H54 (cell line): ENCODE measurements at regions not wholly inside any gene's neighbourhood (a gene's known extent, or its start where the extent isn't known, plus 50 kb on each side); places are given as distances from the start of the nearest gene placed in this dataset.

Experiments used
- DNase-seq: peaks from one replicate; pipeline ENCODE4 v3.0.0; 2011; ENCODE audit warnings: low spot score, mixed read lengths; ENCODE audit not compliant: insufficient read length
- FAIRE-seq: peaks from 3 replicates; lab custom pipeline; 2011; peaks lifted over from hg19 to GRCh38; lab: Jason Lieb, UNC
- POLR2A ChIP-seq: IDR thresholded peaks from 2 replicates; pipeline ENCODE4 v1.6.1; 2011; ENCODE audit warnings: low read depth, mild to moderate bottlenecking, low read length

GRCh38 chr2:128421861-128422311 is 103.2 kb upstream of the HS6ST1 start:
- FAIRE-seq (no peak), DNase-seq (no peak)
- TF ChIP-seq POLR2A = no peak

GRCh38 chr2:128422571-128422970 is 103.9 kb upstream of the HS6ST1 start:
- FAIRE-seq = no peak
- DNase-seq = no peak
- TF ChIP-seq POLR2A = no peak

- DNase-seq (no peak), FAIRE-seq (no peak)
- no peak for TF ChIP-seq POLR2A
Measured at GRCh38 chr2:128423788-128424165, 105.1 kb upstream of the HS6ST1 start.

GRCh38 chr2:128424406-128425171 is 105.9 kb upstream of the HS6ST1 start:
- no peak for TF ChIP-seq POLR2A
- FAIRE-seq = no peak
- no peak for DNase-seq

GRCh38 chr2:128425216-128425615 is 106.5 kb upstream of the HS6ST1 start:
- no peak for DNase-seq
- TF ChIP-seq POLR2A = no peak
- FAIRE-seq = no peak

- no peak for TF ChIP-seq POLR2A
- peak; percentile 27 for DNase-seq
- no peak for FAIRE-seq
Measured at GRCh38 chr2:128425731-128426620, 107.3 kb upstream of the HS6ST1 start.

GRCh38 chr2:128427413-128427755 is 108.7 kb upstream of the HS6ST1 start:
- TF ChIP-seq POLR2A = no peak
- FAIRE-seq (no peak), DNase-seq (no peak)

GRCh38 chr2:128428415-128428814 is 109.7 kb upstream of the HS6ST1 start:
- FAIRE-seq (no peak), DNase-seq (no peak)
- no peak for TF ChIP-seq POLR2A

- TF ChIP-seq POLR2A = no peak
- FAIRE-seq (no peak), DNase-seq (no peak)
Measured at GRCh38 chr2:128432423-128432822, 113.8 kb upstream of the HS6ST1 start.

GRCh38 chr2:128433911-128434550 is 115.4 kb upstream of the HS6ST1 start:
- TF ChIP-seq POLR2A = no peak
- FAIRE-seq (no peak), DNase-seq (no peak)

GRCh38 chr2:128435576-128436478 is 117.2 kb upstream of the HS6ST1 start:
- TF ChIP-seq POLR2A = no peak
- DNase-seq (no peak), FAIRE-seq (no peak)

- DNase-seq (no peak), FAIRE-seq (no peak)
- TF ChIP-seq POLR2A = no peak
Measured at GRCh38 chr2:128436479-128437203, 118.0 kb upstream of the HS6ST1 start.

- no peak for FAIRE-seq
- DNase-seq = no peak
- no peak for TF ChIP-seq POLR2A
Measured at GRCh38 chr2:128437204-128437565, 118.5 kb upstream of the HS6ST1 start.
